Nephron (organoid): ENCODE measurements at regions not wholly inside any gene's neighbourhood (a gene's known extent, or its start where the extent isn't known, plus 50 kb on each side); places are given as distances from the start of the nearest gene placed in this dataset.
"Not testable (repeated sequence)": the region's sequence is repeated elsewhere in the genome, so short reads cannot be mapped to it uniquely, and the experiment has no call there.

Experiments used
- H3K27ac Mint-ChIP-seq, 3 experiments: 2 replicates each; pipeline ENCODE4 v1.8.0; 2020; ENCODE audit warnings: mixed read lengths in 3 of 3, mild to moderate bottlenecking in 2 of 3, moderate library complexity in 1 of 3
- H3K27me3 Mint-ChIP-seq: 2 replicates; pipeline ENCODE4 v1.8.0; 2021; ENCODE audit warnings: low read depth, mild to moderate bottlenecking, moderate library complexity, mixed read lengths
- H3K36me3 Mint-ChIP-seq: 2 replicates; pipeline ENCODE4 v1.8.0; 2020; ENCODE audit warnings: low read depth, mixed read lengths
- H3K4me1 Mint-ChIP-seq: 2 replicates; pipeline ENCODE4 v1.8.0; 2020; ENCODE audit warnings: mixed read lengths
- H3K4me3 Mint-ChIP-seq, 3 experiments: 2 replicates each; pipeline ENCODE4 v1.8.0; 2020; ENCODE audit warnings: mild to moderate bottlenecking in 3 of 3, mixed read lengths in 3 of 3, moderate library complexity in 2 of 3
- H3K9me3 Mint-ChIP-seq: 2 replicates; pipeline ENCODE4 v1.8.0; 2020; ENCODE audit warnings: mixed read lengths
- CTCF ChIP-seq, 3 experiments: fragments of 200-600 bp; sonication (generic); IDR thresholded peaks; one replicate each; pipeline ENCODE4 v1.5.0; 2021; ENCODE audit warnings: antibody characterized with exemption in 3 of 3; ENCODE audit not compliant: unreplicated experiment in 3 of 3

- H3K36me3 Mint-ChIP-seq = no peaks in the 10 kb centered on the region
- no peak overlapping the region for H3K27ac Mint-ChIP-seq
- TF ChIP-seq CTCF (IDR thresholded peaks at IDR 0.05; ENCODE audit: unreplicated experiment in 3 of 3) = no peak
- H3K4me1 Mint-ChIP-seq = no peaks in the 10 kb centered on the region
- H3K27me3 Mint-ChIP-seq = no peaks in the 10 kb centered on the region
- peaks cover 10% of the 10 kb centered on the region for H3K9me3 Mint-ChIP-seq
- H3K4me3 Mint-ChIP-seq = no peak overlapping the region
Measured at GRCh38 chr11:38927993-38928392, 2330.0 kb upstream of the RAG2 start.

GRCh38 chr11:38924644-38925043 lies 2326.6 kb upstream of the RAG2 start:
- H3K36me3 Mint-ChIP-seq = no peaks in the 10 kb centered on the region
- no peaks in the 10 kb centered on the region for H3K27me3 Mint-ChIP-seq
- peaks cover 6% of the 10 kb centered on the region for H3K9me3 Mint-ChIP-seq
- no peak for TF ChIP-seq CTCF (IDR thresholded peaks at IDR 0.05; ENCODE audit: unreplicated experiment in 3 of 3)
- no peaks in the 10 kb centered on the region for H3K4me1 Mint-ChIP-seq
- H3K27ac Mint-ChIP-seq = no peak overlapping the region
- H3K4me3 Mint-ChIP-seq = no peak overlapping the region

GRCh38 chr11:38900211-38900610 lies 2302.2 kb upstream of the RAG2 start:
- Mint-ChIP-seq H3K27ac (peak overlapping the region; percentile 70 to 85 (median 83)), H3K36me3 (no peaks in the 10 kb centered on the region), H3K27me3 (no peaks in the 10 kb centered on the region), H3K4me3 (no peak overlapping the region), H3K9me3 (no peaks in the 10 kb centered on the region), H3K4me1 (peaks cover 18% of the 10 kb centered on the region)
- TF ChIP-seq CTCF (IDR thresholded peaks at IDR 0.05; ENCODE audit: unreplicated experiment in 3 of 3) = no peak

- H3K4me1 Mint-ChIP-seq, H3K27me3 Mint-ChIP-seq, H3K9me3 Mint-ChIP-seq, H3K36me3 Mint-ChIP-seq, H3K4me3 Mint-ChIP-seq, H3K27ac Mint-ChIP-seq: not testable (repeated sequence)
Measured at GRCh38 chr11:38894201-38894600, 2296.2 kb upstream of the RAG2 start.

GRCh38 chr11:38884145-38884865 lies 2286.3 kb upstream of the RAG2 start:
- TF ChIP-seq CTCF (IDR thresholded peaks at IDR 0.05; ENCODE audit: unreplicated experiment in 3 of 3) = no peak
- Mint-ChIP-seq H3K27ac (no peak overlapping the region), H3K4me3 (no peak overlapping the region)

GRCh38 chr11:38867338-38867737 lies 2269.3 kb upstream of the RAG2 start:
- H3K27ac Mint-ChIP-seq = no peak overlapping the region

More at GRCh38 chr11:38884145-38884865, 2286.3 kb upstream of the RAG2 start:
- H3K36me3 Mint-ChIP-seq = no peaks in the 10 kb centered on the region
- H3K4me1 Mint-ChIP-seq = no peaks in the 10 kb centered on the region
- no peaks in the 10 kb centered on the region for H3K27me3 Mint-ChIP-seq
- H3K9me3 Mint-ChIP-seq = no peaks in the 10 kb centered on the region

More at GRCh38 chr11:38867338-38867737, 2269.3 kb upstream of the RAG2 start:
- H3K9me3 Mint-ChIP-seq = peaks cover 37% of the 10 kb centered on the region
- no peak overlapping the region for H3K4me3 Mint-ChIP-seq
- H3K4me1 Mint-ChIP-seq = no peaks in the 10 kb centered on the region
- H3K27me3 Mint-ChIP-seq = no peaks in the 10 kb centered on the region
- TF ChIP-seq CTCF (IDR thresholded peaks at IDR 0.05; ENCODE audit: unreplicated experiment in 3 of 3) = no peak
- H3K36me3 Mint-ChIP-seq = peaks cover 6% of the 10 kb centered on the region
